Panc1 (cell line): ENCODE measurements at regions not wholly inside any gene's neighbourhood (a gene's known extent, or its start where the extent isn't known, plus 50 kb on each side); places are given as distances from the start of the nearest gene placed in this dataset.

Source experiments
- ATAC-seq: fragments of 200-7000 bp; cut with Tn5 transposase; 2 replicates; pipeline ENCODE4 v1.9.1; 2020; ENCODE audit warnings: mild to moderate bottlenecking, moderate library complexity
- BruUV-seq: library from RNA; stranded (reverse); fragments of 400-500 nt; replicated peaks from 2 replicates; lab custom pipeline; 2021; lab: Mats Ljungman, UMichigan
- CTCF ChIA-PET: fragments of 300-600 bp; sonication (Branson Sonifier 250); formaldehyde crosslinking; loops from one replicate; lab custom pipeline; 2022; ENCODE audit warnings: antibody characterized with exemption; lab: Charles Lee
- POLR2A ChIA-PET: fragments of 300-600 bp; sonication (Branson Sonifier 250); formaldehyde crosslinking; loops from one replicate; lab custom pipeline; 2022; ENCODE audit warnings: antibody characterized with exemption; lab: Charles Lee
- DNase-seq: peaks from one replicate; pipeline ENCODE4 v3.0.0-alpha.2; 2010; ENCODE audit warnings: low read depth, low spot score
- H3K27ac ChIP-seq: 2 replicates; pipeline ENCODE4 v1.5.1; 2011; ENCODE audit warnings: mild to moderate bottlenecking, low read length, inconsistent platforms
- H3K27me3 ChIP-seq: fragments of 200-500 bp; sonication (Bioruptor generic); 2 replicates; pipeline ENCODE4 v1.6.0; 2014; ENCODE audit warnings: low read length, inconsistent platforms; ENCODE audit not compliant: control insufficient read depth, insufficient read depth
- H3K36me3 ChIP-seq: fragments of 200-500 bp; sonication (Bioruptor generic); 2 replicates; pipeline ENCODE4 v1.5.1; 2014; ENCODE audit warnings: inconsistent platforms, mild to moderate bottlenecking, low read length, moderate library complexity; ENCODE audit not compliant: control insufficient read depth, insufficient read depth
- H3K4me1 ChIP-seq: 2 replicates; pipeline ENCODE4 v1.5.1; 2011; ENCODE audit warnings: inconsistent platforms, mild to moderate bottlenecking, low read length, moderate library complexity; ENCODE audit not compliant: control insufficient read depth, insufficient read depth
- H3K4me3 ChIP-seq, 2 experiments: 2 replicates each; pipeline ENCODE4 v1.5.1; 2011 to 2012; ENCODE audit warnings: low read depth in 2 of 2, low read length in 2 of 2, mild to moderate bottlenecking in 2 of 2, inconsistent platforms in 1 of 2, moderate library complexity in 1 of 2
- H3K9me3 ChIP-seq: fragments of 200-500 bp; sonication (Bioruptor generic); 2 replicates; pipeline ENCODE4 v1.5.1; 2014; ENCODE audit warnings: low read depth, mild to moderate bottlenecking, inconsistent platforms, low read length, moderate library complexity; ENCODE audit not compliant: control insufficient read depth, insufficient read depth
- CTCF ChIP-seq: fragments of 450-650 bp; IDR thresholded peaks from 2 replicates; pipeline ENCODE4 v1.5.1; 2017; ENCODE audit warnings: mild to moderate bottlenecking
- POLR2AphosphoS5 ChIP-seq: IDR thresholded peaks from 2 replicates; pipeline ENCODE4 v1.6.1; 2012; ENCODE audit warnings: mild to moderate bottlenecking, low read depth, low read length, moderate library complexity
- REST ChIP-seq, 2 experiments: IDR thresholded peaks; 2 replicates each; pipeline ENCODE4 v1.6.1; 2011 to 2012; ENCODE audit warnings: low read depth in 2 of 2, control low read depth in 1 of 2, low read length in 1 of 2, mild to moderate bottlenecking in 1 of 2, moderate library complexity in 1 of 2; ENCODE audit not compliant: insufficient read depth in 1 of 2
- SIN3A ChIP-seq: IDR thresholded peaks from 2 replicates; pipeline ENCODE4 v1.6.1; 2012; ENCODE audit warnings: low read depth, mild to moderate bottlenecking, low read length, moderate library complexity, borderline replicate concordance; ENCODE audit not compliant: insufficient read depth
- TCF7L2 ChIP-seq: IDR thresholded peaks from 2 replicates; pipeline ENCODE4 v1.6.1; 2011; ENCODE audit warnings: mild to moderate bottlenecking, low read depth, low read length, inconsistent platforms
- in situ Hi-C: cut with HindIII; loops from 2 replicates; pipeline ENCODE4 v1.10.0; 2016; ENCODE audit warnings: low sequenced_read_pairs, low pct_unique_long_range_greater_than_20kb
- intact Hi-C: fragments of 100-400 bp; cut with micrococcal nuclease; formaldehyde crosslinking; loops from one replicate; pipeline ENCODE4 v1.10.0; 2022; ENCODE audit not compliant: unreplicated experiment

DNA sequence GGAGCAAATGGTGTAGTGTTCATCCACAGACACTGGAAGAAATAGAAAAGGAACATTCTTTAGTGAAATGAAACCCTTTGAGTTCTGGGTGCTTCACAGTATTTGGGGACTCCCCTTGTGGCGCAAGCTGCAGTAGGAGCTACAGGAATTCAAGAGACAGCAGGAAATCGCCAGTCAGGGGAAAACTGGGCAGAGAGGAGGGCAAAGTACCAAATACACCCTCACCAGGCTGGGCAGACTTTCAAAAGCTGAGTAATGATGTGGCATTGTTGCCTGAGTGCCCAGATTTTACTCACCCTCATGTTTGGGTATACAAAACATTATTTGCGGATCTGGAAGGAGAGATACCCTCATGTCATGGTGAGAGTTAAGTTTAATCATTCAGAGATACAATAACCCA, 97.9 kb downstream of the SOD2 start:
- Histone ChIP-seq H3K36me3 (no peaks in the 10 kb centered on the region), H3K27me3 (no peaks in the 10 kb centered on the region), H3K4me3 (no peak overlapping the region), H3K9me3 (no peaks in the 10 kb centered on the region), H3K4me1 (peaks cover 3% of the 10 kb centered on the region; the same call in 1 of the 2 replicates), H3K27ac (no peak overlapping the region)
- no peak for TF ChIP-seq SIN3A
- no peak for TF ChIP-seq TCF7L2
- no peak for TF ChIP-seq POLR2AphosphoS5
- no peak for TF ChIP-seq CTCF
- no peak for TF ChIP-seq REST (IDR thresholded peaks at IDR 0.05; ENCODE audit: insufficient read depth in 1 of 2, low read depth in 2 of 2, low read length in 1 of 2)
- ChIA-PET CTCF (no interaction called here), POLR2A (no interaction called here)
- in situ Hi-C loops, result no loop called here
- intact Hi-C loops, result no loop called here
- ATAC-seq, result peak; percentile 81
- no TSS peak for BruUV-seq
- DNase-seq, result peak; percentile 79

DNA sequence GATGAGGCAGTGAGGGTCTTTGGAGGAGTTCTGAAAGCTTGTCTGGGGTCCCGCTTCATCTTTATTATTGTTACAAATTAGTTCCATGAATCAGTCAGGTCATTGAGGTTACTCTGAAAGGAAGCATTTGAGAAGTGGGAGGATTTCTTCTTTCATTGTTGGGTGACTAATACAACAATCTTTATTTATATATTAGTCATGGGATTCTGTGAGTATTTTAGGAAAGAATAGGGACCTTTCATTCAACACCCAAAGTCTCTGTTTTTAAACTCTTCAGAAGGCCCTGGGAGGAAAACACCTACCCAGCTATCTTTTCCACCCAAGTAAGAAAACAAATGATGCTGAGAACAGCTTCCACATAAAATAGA, 98.3 kb downstream of the SOD2 start:
- H3K36me3 ChIP-seq, result no peaks in the 10 kb centered on the region
- no peak for TF ChIP-seq CTCF
- no peak for TF ChIP-seq REST (IDR thresholded peaks at IDR 0.05; ENCODE audit: insufficient read depth in 1 of 2, low read depth in 2 of 2, low read length in 1 of 2)
- no peak for TF ChIP-seq TCF7L2
- TF ChIP-seq POLR2AphosphoS5, result no peak
- no peak for TF ChIP-seq SIN3A
- in situ Hi-C loops, result no loop called here
- ATAC-seq (peak; percentile 78), DNase-seq (peak; percentile 33)
- H3K9me3 ChIP-seq, result no peaks in the 10 kb centered on the region
- H3K4me3 ChIP-seq, result no peak overlapping the region
- no peaks in the 10 kb centered on the region for H3K27me3 ChIP-seq
- peaks cover 3% of the 10 kb centered on the region; the same call in 1 of the 2 replicates for H3K4me1 ChIP-seq
- H3K27ac ChIP-seq, result no peak overlapping the region
- no TSS peak for BruUV-seq
- ChIA-PET CTCF (no interaction called here), POLR2A (no interaction called here)
- intact Hi-C loops, result no loop called here
